SK-N-SH treated with all-trans-retinoic acid at 6 μM for 48 hours (cell line): ENCODE measurements at regions not wholly inside any gene's neighbourhood (a gene's known extent, or its start where the extent isn't known, plus 50 kb on each side); places are given as distances from the start of the nearest gene placed in this dataset.

Experiments
- BACH2 ChIP-seq: fragments of 250-450 bp; sonication (Bioruptor Pico); IDR thresholded peaks from 2 replicates; pipeline ENCODE4 v1.9.0; 2021; ENCODE audit warnings: mild to moderate bottlenecking, borderline replicate concordance
- GLIS3 ChIP-seq: fragments of 250-450 bp; sonication (Bioruptor Pico); IDR thresholded peaks from 2 replicates; pipeline ENCODE4 v1.5.0; 2020; ENCODE audit warnings: mild to moderate bottlenecking, moderate library complexity
- RARB ChIP-seq: fragments of 250-450 bp; sonication (Bioruptor Pico); IDR thresholded peaks from 2 replicates; pipeline ENCODE4 v1.8.0; 2021; ENCODE audit warnings: mild to moderate bottlenecking, moderate library complexity
- SNAI2 ChIP-seq: fragments of 250-450 bp; sonication (Bioruptor Pico); IDR thresholded peaks from 2 replicates; pipeline ENCODE4 v1.5.0; 2020; ENCODE audit warnings: mild to moderate bottlenecking, moderate library complexity
- TCF4 ChIP-seq: fragments of 250-450 bp; sonication (Bioruptor Pico); IDR thresholded peaks from 2 replicates; pipeline ENCODE4 v1.8.0; 2021; ENCODE audit warnings: mild to moderate bottlenecking, moderate library complexity, borderline replicate concordance
- ZNF565 ChIP-seq: fragments of 450-650 bp; formaldehyde crosslinking; conservative IDR thresholded peaks from 2 replicates; pipeline ENCODE4 v1.5.0; 2020; ENCODE audit warnings: low read depth, mild to moderate bottlenecking, moderate library complexity
- ZNF70 ChIP-seq: fragments of 450-650 bp; formaldehyde crosslinking; IDR thresholded peaks from 2 replicates; pipeline ENCODE4 v1.5.0; 2020; ENCODE audit warnings: mild to moderate bottlenecking, moderate library complexity
- TF ChIP-seq, protein P1 (sequence below): fragments of 250-450 bp; sonication (Bioruptor Pico); IDR thresholded peaks from 2 replicates; pipeline ENCODE4 v1.8.0; 2021; ENCODE audit warnings: low read depth, mild to moderate bottlenecking, moderate library complexity, borderline replicate concordance
- TF ChIP-seq, protein P2 (sequence below): fragments of 250-450 bp; sonication (Bioruptor Pico); IDR thresholded peaks from 2 replicates; pipeline ENCODE4 v1.5.1; 2020; ENCODE audit warnings: low read depth, mild to moderate bottlenecking, moderate library complexity

DNA sequence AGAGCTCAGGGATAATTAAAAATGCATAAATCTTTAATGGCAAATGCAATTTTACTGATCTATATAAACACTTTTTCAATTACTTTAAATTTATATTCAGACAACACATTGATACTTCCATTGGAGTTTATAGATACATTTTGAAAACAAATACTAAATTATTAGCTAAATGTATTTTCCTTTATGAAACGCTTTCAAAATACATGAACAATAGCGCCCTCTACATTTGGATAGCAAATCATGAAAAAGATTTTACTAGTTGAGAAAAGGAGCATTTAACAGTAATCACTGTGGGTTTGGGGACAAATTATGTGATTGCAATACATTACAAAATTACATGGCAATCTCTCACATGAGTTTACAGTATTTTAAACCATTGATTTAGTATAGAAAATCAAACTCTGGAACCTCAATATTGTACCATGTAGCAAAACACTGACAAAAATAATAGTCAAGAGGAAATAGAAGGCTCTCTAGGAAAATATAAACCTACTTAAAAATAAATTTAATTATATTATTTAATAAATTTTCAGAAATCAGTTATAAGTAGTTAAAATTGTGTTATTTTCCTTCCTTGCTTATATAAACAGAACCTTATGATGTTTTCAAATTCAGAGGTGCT is 207.9 kb downstream of the ZIC1 start:
- TF ChIP-seq SNAI2 (CRISPR knock-in tag) (no peak), RARB (CRISPR knock-in tag) (no peak), GLIS3 (CRISPR knock-in tag) (no peak), BACH2 (CRISPR knock-in tag) (no peak), ZNF70 (CRISPR knock-in tag) (no peak), TCF4 (CRISPR knock-in tag) (no peak), ZNF565 (CRISPR knock-in tag) (no peak)
- TF ChIP-seq, protein P1, sequence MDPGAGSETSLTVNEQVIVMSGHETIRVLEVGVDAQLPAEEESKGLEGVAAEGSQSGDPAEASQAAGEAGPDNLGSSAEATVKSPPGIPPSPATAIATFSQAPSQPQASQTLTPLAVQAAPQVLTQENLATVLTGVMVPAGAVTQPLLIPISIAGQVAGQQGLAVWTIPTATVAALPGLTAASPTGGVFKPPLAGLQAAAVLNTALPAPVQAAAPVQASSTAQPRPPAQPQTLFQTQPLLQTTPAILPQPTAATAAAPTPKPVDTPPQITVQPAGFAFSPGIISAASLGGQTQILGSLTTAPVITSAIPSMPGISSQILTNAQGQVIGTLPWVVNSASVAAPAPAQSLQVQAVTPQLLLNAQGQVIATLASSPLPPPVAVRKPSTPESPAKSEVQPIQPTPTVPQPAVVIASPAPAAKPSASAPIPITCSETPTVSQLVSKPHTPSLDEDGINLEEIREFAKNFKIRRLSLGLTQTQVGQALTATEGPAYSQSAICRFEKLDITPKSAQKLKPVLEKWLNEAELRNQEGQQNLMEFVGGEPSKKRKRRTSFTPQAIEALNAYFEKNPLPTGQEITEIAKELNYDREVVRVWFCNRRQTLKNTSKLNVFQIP (CRISPR knock-in tag): no peak
- TF ChIP-seq, protein P2, sequence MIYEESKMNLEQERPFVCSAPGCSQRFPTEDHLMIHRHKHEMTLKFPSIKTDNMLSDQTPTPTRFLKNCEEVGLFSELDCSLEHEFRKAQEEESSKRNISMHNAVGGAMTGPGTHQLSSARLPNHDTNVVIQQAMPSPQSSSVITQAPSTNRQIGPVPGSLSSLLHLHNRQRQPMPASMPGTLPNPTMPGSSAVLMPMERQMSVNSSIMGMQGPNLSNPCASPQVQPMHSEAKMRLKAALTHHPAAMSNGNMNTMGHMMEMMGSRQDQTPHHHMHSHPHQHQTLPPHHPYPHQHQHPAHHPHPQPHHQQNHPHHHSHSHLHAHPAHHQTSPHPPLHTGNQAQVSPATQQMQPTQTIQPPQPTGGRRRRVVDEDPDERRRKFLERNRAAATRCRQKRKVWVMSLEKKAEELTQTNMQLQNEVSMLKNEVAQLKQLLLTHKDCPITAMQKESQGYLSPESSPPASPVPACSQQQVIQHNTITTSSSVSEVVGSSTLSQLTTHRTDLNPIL (CRISPR knock-in tag): no peak
